H1 (cell line): ENCODE measurements at regions not wholly inside any gene's neighbourhood (a gene's known extent, or its start where the extent isn't known, plus 50 kb on each side); places are given as distances from the start of the nearest gene placed in this dataset.

Source experiments
- CTCF ChIA-PET: fragments of 300-600 bp; sonication (Branson Sonifier 250); formaldehyde crosslinking; loops from one replicate; lab custom pipeline; 2021; ENCODE audit not compliant: partially characterized antibody; lab: Charles Lee
- POLR2A ChIA-PET: fragments of 300-600 bp; sonication (Branson Sonifier 250); formaldehyde crosslinking; loops from one replicate; lab custom pipeline; 2021; ENCODE audit warnings: inconsistent platforms; ENCODE audit not compliant: partially characterized antibody; lab: Charles Lee
- DNase-seq, 2 experiments: peaks; one replicate each; pipeline versions ENCODE4 v3.0.0 to v3.0.0-alpha.2; 2010 to 2022; ENCODE audit warnings: low spot score in 2 of 2, low read depth in 1 of 2, mixed read lengths in 1 of 2
- FAIRE-seq: peaks from 2 replicates; lab custom pipeline; 2011; peaks lifted over from hg19 to GRCh38; lab: Jason Lieb, UNC
- H2AFZ ChIP-seq: 2 replicates; pipeline ENCODE4 v1.8.1; 2012; ENCODE audit warnings: low read length, inconsistent platforms
- H2AK5ac ChIP-seq: 2 replicates; pipeline ENCODE4 v1.6.1; 2013; ENCODE audit warnings: low read depth, low read length
- H2BK120ac ChIP-seq: replicated peaks from 2 replicates; pipeline ENCODE3; 2013; ENCODE audit warnings: low read depth, low read length, inconsistent platforms
- H2BK12ac ChIP-seq: 2 replicates; pipeline ENCODE4 v1.6.1; 2013; ENCODE audit warnings: low read depth, low read length
- H2BK15ac ChIP-seq: 2 replicates; pipeline ENCODE4 v1.6.1; 2013; ENCODE audit warnings: low read length
- H2BK20ac ChIP-seq: 2 replicates; pipeline ENCODE4 v1.6.1; 2013; ENCODE audit warnings: low read length
- H2BK5ac ChIP-seq: 2 replicates; pipeline ENCODE4 v1.6.1; 2013; ENCODE audit warnings: low read depth, low read length
- H3K14ac ChIP-seq: 2 replicates; pipeline ENCODE4 v1.6.1; 2013; ENCODE audit warnings: inconsistent platforms; ENCODE audit not compliant: insufficient read length
- H3K18ac ChIP-seq: 2 replicates; pipeline ENCODE4 v1.6.1; 2013; ENCODE audit warnings: low read length; ENCODE audit errors: extremely low read depth
- H3K23ac ChIP-seq: 2 replicates; pipeline ENCODE4 v1.6.1; 2013; ENCODE audit warnings: inconsistent platforms; ENCODE audit not compliant: insufficient read length
- H3K23me2 ChIP-seq: 2 replicates; pipeline ENCODE4 v1.6.1; 2013; ENCODE audit warnings: low read depth, low read length
- H3K27ac ChIP-seq: 2 replicates; pipeline ENCODE4 v1.6.1; 2011; ENCODE audit warnings: low read depth, low read length, inconsistent platforms
- H3K27me3 ChIP-seq, 4 experiments: replicated peaks in 1 of 4; 1 replicate in 1 of 4; 2 replicates in 3 of 4; pipeline versions ENCODE4 v1.6.1 to v1.8.1; 2011 to 2013; ENCODE audit warnings: low read length in 3 of 4, mild to moderate bottlenecking in 3 of 4, inconsistent platforms in 2 of 4, mixed read lengths in 2 of 4, moderate library complexity in 1 of 4; ENCODE audit not compliant: control insufficient read depth in 3 of 4, insufficient read depth in 3 of 4; ENCODE audit errors: extremely low read depth in 1 of 4
- H3K36me3 ChIP-seq, 4 experiments: 2 replicates each; pipeline versions ENCODE4 v1.6.1 to v1.8.1; 2011 to 2013; ENCODE audit warnings: mild to moderate bottlenecking in 4 of 4, low read length in 3 of 4, moderate library complexity in 2 of 4, control low read depth in 1 of 4, inconsistent platforms in 1 of 4; ENCODE audit not compliant: insufficient read depth in 4 of 4, control insufficient read depth in 2 of 4
- H3K4ac ChIP-seq: replicated peaks from 2 replicates; pipeline ENCODE3; 2013; ENCODE audit warnings: low read length, low read depth, mixed read lengths, inconsistent platforms; ENCODE audit not compliant: insufficient read length
- H3K4me1 ChIP-seq, 4 experiments: replicated peaks in 1 of 4; 1 replicate in 1 of 4; 2 replicates in 3 of 4; pipeline versions ENCODE4 v1.6.1 to v1.8.1; 2011 to 2013; ENCODE audit warnings: low read length in 3 of 4, inconsistent platforms in 2 of 4, mixed read lengths in 1 of 4; ENCODE audit not compliant: insufficient read depth in 4 of 4, control insufficient read depth in 3 of 4
- H3K4me2 ChIP-seq, 2 experiments: 2 replicates each; pipeline versions ENCODE4 v1.6.1 to v1.8.1; 2011 to 2013; ENCODE audit warnings: low read depth in 2 of 2, low read length in 2 of 2, control low read depth in 1 of 2, inconsistent platforms in 1 of 2, mild to moderate bottlenecking in 1 of 2; ENCODE audit not compliant: insufficient read depth in 1 of 2
- H3K4me3 ChIP-seq, 4 experiments: fragments of 200-600, 300-600 bp in 1 of 4; sonication (generic), shearing (Covaris generic), sonication (Bioruptor Twin) in 1 of 4; 2 replicates each; pipeline versions ENCODE4 v1.5.1 to v1.8.1; 2011 to 2016; ENCODE audit warnings: low read length in 4 of 4, low read depth in 3 of 4, control low read depth in 2 of 4, inconsistent platforms in 2 of 4, mild to moderate bottlenecking in 2 of 4, mixed read lengths in 1 of 4, moderate library complexity in 1 of 4; ENCODE audit not compliant: insufficient read depth in 2 of 4; ENCODE audit errors: extremely low read depth in 1 of 4
- H3K56ac ChIP-seq: replicated peaks from 2 replicates; pipeline ENCODE3; 2013; ENCODE audit warnings: low read depth, mild to moderate bottlenecking, mixed read lengths, low read length, inconsistent platforms; ENCODE audit not compliant: insufficient read length
- H3K79me1 ChIP-seq: 2 replicates; pipeline ENCODE4 v1.6.1; 2013; ENCODE audit warnings: low read depth, low read length, control low read depth
- H3K79me2 ChIP-seq, 2 experiments: 2 replicates each; pipeline versions ENCODE4 v1.6.1 to v1.8.1; 2012 to 2013; ENCODE audit warnings: low read length in 2 of 2, mild to moderate bottlenecking in 2 of 2, inconsistent platforms in 1 of 2; ENCODE audit not compliant: insufficient read depth in 2 of 2, control insufficient read depth in 1 of 2
- H3K9ac ChIP-seq, 4 experiments: replicated peaks in 1 of 4; 1 replicate in 1 of 4; 2 replicates in 3 of 4; pipeline versions ENCODE4 v1.6.1 to v1.8.1; 2011 to 2013; ENCODE audit warnings: low read depth in 3 of 4, low read length in 3 of 4, control low read depth in 2 of 4, mild to moderate bottlenecking in 2 of 4, moderate library complexity in 2 of 4, inconsistent platforms in 1 of 4; ENCODE audit errors: extremely low read depth in 1 of 4
- H3K9me3 ChIP-seq, 2 experiments: 2 replicates each; pipeline versions ENCODE4 v1.6.1 to v1.8.1; 2012 to 2013; ENCODE audit warnings: mild to moderate bottlenecking in 2 of 2, moderate library complexity in 2 of 2, control low read depth in 1 of 2, inconsistent platforms in 1 of 2, low read depth in 1 of 2, low read length in 1 of 2, mixed read lengths in 1 of 2; ENCODE audit not compliant: insufficient read depth in 2 of 2
- H4K20me1 ChIP-seq, 2 experiments: replicated peaks in 1 of 2; 2 replicates each; pipeline versions ENCODE3 to v1.8.1; 2011 to 2013; ENCODE audit warnings: inconsistent platforms in 2 of 2, low read length in 2 of 2, mild to moderate bottlenecking in 1 of 2; ENCODE audit not compliant: insufficient read depth in 2 of 2, control insufficient read depth in 1 of 2
- H4K5ac ChIP-seq: 2 replicates; pipeline ENCODE4 v1.6.1; 2013; ENCODE audit warnings: low read length, low read depth, mixed read lengths, inconsistent platforms; ENCODE audit not compliant: insufficient read length
- H4K8ac ChIP-seq: 2 replicates; pipeline ENCODE4 v1.8.0; 2013; ENCODE audit warnings: mild to moderate bottlenecking, moderate library complexity, low read length, inconsistent platforms; ENCODE audit not compliant: insufficient read depth; ENCODE audit errors: extremely low read depth
- H4K91ac ChIP-seq: replicated peaks from 2 replicates; pipeline ENCODE3; 2013; ENCODE audit warnings: low read length, mixed read lengths, inconsistent platforms; ENCODE audit not compliant: insufficient read length
- ASH2L ChIP-seq: fragments of 200-600, 300-600 bp; sonication (generic); IDR thresholded peaks from one replicate; pipeline ENCODE4 v1.7.1; 2017; ENCODE audit warnings: low read length
- CHD1 ChIP-seq: IDR thresholded peaks from 2 replicates; pipeline ENCODE4 v1.6.1; 2012; ENCODE audit warnings: low read depth, low read length, improper control_type of control experiment
- EZH2 ChIP-seq: fragments of 200-600 bp; sonication (generic); IDR thresholded peaks from 2 replicates; pipeline ENCODE4 v1.7.1; 2012; ENCODE audit warnings: low read depth, mild to moderate bottlenecking, moderate library complexity, low read length, inconsistent platforms; ENCODE audit not compliant: severe bottlenecking
- GABPA ChIP-seq: IDR thresholded peaks from 2 replicates; pipeline ENCODE4 v1.6.1; 2011; ENCODE audit warnings: mild to moderate bottlenecking, low read length, moderate library complexity, borderline replicate concordance; ENCODE audit not compliant: insufficient read depth
- JUND ChIP-seq: IDR thresholded peaks from 2 replicates; pipeline ENCODE4 v1.6.1; 2011; ENCODE audit warnings: mild to moderate bottlenecking, improper control_type of control experiment, low read length
- KDM4A ChIP-seq: IDR thresholded peaks from one replicate; pipeline ENCODE4 v1.7.1; 2012; ENCODE audit warnings: low read depth, mild to moderate bottlenecking, moderate library complexity, low read length, inconsistent platforms; ENCODE audit not compliant: severe bottlenecking
- PHF8 ChIP-seq: fragments of 200-600 bp; sonication (generic); conservative IDR thresholded peaks from 2 replicates; pipeline ENCODE4 v1.7.1; 2012; ENCODE audit warnings: low read depth, mild to moderate bottlenecking, inconsistent platforms, low read length, moderate library complexity
- RAD21 ChIP-seq, 2 experiments: IDR thresholded peaks in 1 of 2; conservative IDR thresholded peaks in 1 of 2; 2 replicates each; pipeline ENCODE4 v1.6.1; 2011; ENCODE audit warnings: low read depth in 2 of 2, low read length in 2 of 2, improper control_type of control experiment in 1 of 2, inconsistent platforms in 1 of 2, mild to moderate bottlenecking in 1 of 2, moderate library complexity in 1 of 2
- RNF2 ChIP-seq: fragments of 200-900, 300-1000 bp; sonication (generic); IDR thresholded peaks from 2 replicates; pipeline ENCODE4 v1.7.1; 2016; ENCODE audit warnings: borderline replicate concordance, low read depth, mild to moderate bottlenecking, antibody characterized with exemption, low read length; ENCODE audit not compliant: poor library complexity, severe bottlenecking; ENCODE audit errors: missing control alignments
- SP2 ChIP-seq: IDR thresholded peaks from 2 replicates; pipeline ENCODE4 v1.6.1; 2012; ENCODE audit warnings: mild to moderate bottlenecking, low read length, inconsistent platforms
- TBP ChIP-seq: IDR thresholded peaks from 2 replicates; pipeline ENCODE4 v1.6.1; 2011; ENCODE audit warnings: low read depth, low read length, improper control_type of control experiment
- TCF12 ChIP-seq: IDR thresholded peaks from 2 replicates; pipeline ENCODE4 v1.6.1; 2011; ENCODE audit warnings: low read depth, mild to moderate bottlenecking, low read length
- ZNF274 ChIP-seq: IDR thresholded peaks from 2 replicates; pipeline ENCODE4 v1.7.0; 2012; ENCODE audit warnings: low read length, borderline replicate concordance; ENCODE audit errors: extremely low read depth
- WGBS, 2 experiments: shearing (Covaris generic) in 1 of 2; methylation state at CpG; one replicate each; pipeline versions ENCODE4 v1.1.6 to v1.1.7; 2013 to 2015; ENCODE audit warnings: low lambda C conversion rate in 2 of 2, mixed read lengths in 2 of 2, inconsistent platforms in 1 of 2, low coverage in 1 of 2, missing lambda C conversion rate in 1 of 2; ENCODE audit not compliant: insufficient replicate concordance in 2 of 2, insufficient coverage in 1 of 2, insufficient read length in 1 of 2; ENCODE audit errors: extremely low coverage in 1 of 2, missing lambda C conversion rate in 1 of 2; 5-methylcytosine and 5-hydroxymethylcytosine counted together

- Histone ChIP-seq H3K36me3 (no peaks in the 10 kb centered on the region), H2AK5ac (no peak overlapping the region), H4K8ac (no peak overlapping the region), H2BK120ac (no peak overlapping the region), H3K4ac (no peak overlapping the region), H3K27me3 (peaks cover 0 to 3% (median under 1%) of the 10 kb centered on the region in 4 experiments; a peak in 3 of 7 replicates), H2BK20ac (no peak overlapping the region), H3K79me1 (no peaks in the 10 kb centered on the region), H3K79me2 (no peaks in the 10 kb centered on the region), H3K56ac (no peak overlapping the region), H3K9me3 (peaks cover 17 to 19% of the 10 kb centered on the region in 2 experiments), H3K23ac (no peak overlapping the region), H3K4me3 (no peak overlapping the region), H3K9ac (no peak overlapping the region), H3K4me2 (no peak overlapping the region), H4K91ac (no peak overlapping the region), H4K5ac (no peak overlapping the region), H3K18ac (no peak overlapping the region), H3K23me2 (peaks cover 2% of the 10 kb centered on the region; the same call in 1 of the 2 replicates), H4K20me1 (no peaks in the 10 kb centered on the region), H2AFZ (no peak overlapping the region), H3K27ac (no peak overlapping the region), H3K14ac (no peak overlapping the region), H2BK5ac (no peak overlapping the region), H2BK15ac (no peak overlapping the region), H2BK12ac (no peak overlapping the region), H3K4me1 (peaks cover 0 to 4% (median 1%) of the 10 kb centered on the region in 4 experiments; a peak in 3 of 7 replicates)
- DNase-seq: no peak
- WGBS, 2 experiments: 93% methylated on average over 3 of the region's 3 CpGs; no CpG with 5 or more reads in 1 of the 2 experiments
- ChIA-PET POLR2A (no interaction called here), CTCF (no interaction called here)
- no peak for TF ChIP-seq KDM4A
- no peak for TF ChIP-seq TBP
- no peak for TF ChIP-seq CHD1
- no peak for TF ChIP-seq SP2
- TF ChIP-seq TCF12: no peak
- no peak for TF ChIP-seq RNF2
- TF ChIP-seq RAD21 (IDR thresholded peaks at IDR 0.05 in 1 of 2, conservative IDR thresholded peaks at IDR 0.05 in 1 of 2; ENCODE audit: low read depth in 2 of 2, low read length in 2 of 2): no peak
- no peak for TF ChIP-seq PHF8
- TF ChIP-seq EZH2: no peak
- no peak for TF ChIP-seq ASH2L
- TF ChIP-seq JUND: no peak
- no peak for TF ChIP-seq ZNF274
- TF ChIP-seq GABPA: no peak
- FAIRE-seq: no peak
These were observed 193.9 kb upstream of the KCNG1 start for GRCh38 chr20:51216850-51217249.
